OCI-LY1 (cell line): ENCODE measurements at regions not wholly inside any gene's neighbourhood (a gene's known extent, or its start where the extent isn't known, plus 50 kb on each side); places are given as distances from the start of the nearest gene placed in this dataset.

ENCODE experiments used
- H2AFZ ChIP-seq: fragments of 200-600 bp; sonication (generic), shearing (Covaris generic); 2 replicates; pipeline ENCODE4 v1.6.0; 2014; ENCODE audit warnings: antibody characterized with exemption, mild to moderate bottlenecking, low read length
- H3F3A ChIP-seq: fragments of 200-600 bp; sonication (generic), shearing (Covaris generic); 2 replicates; pipeline ENCODE4 v1.6.0; 2014; ENCODE audit warnings: mild to moderate bottlenecking, antibody characterized with exemption, low read length, moderate library complexity; ENCODE audit not compliant: insufficient read depth
- H3K27ac ChIP-seq: fragments of 200-600 bp; sonication (generic); 2 replicates; pipeline ENCODE4 v1.5.1; 2014; ENCODE audit warnings: low read length, mixed run types, mild to moderate bottlenecking, low read depth; ENCODE audit not compliant: poor library complexity, severe bottlenecking
- H3K27me3 ChIP-seq: fragments of 200-600 bp; sonication (generic); 2 replicates; pipeline ENCODE4 v1.6.0; 2014; ENCODE audit warnings: antibody characterized with exemption, mild to moderate bottlenecking, low read length, moderate library complexity; ENCODE audit not compliant: insufficient read depth
- H3K36me3 ChIP-seq: fragments of 200-600 bp; sonication (generic); 2 replicates; pipeline ENCODE4 v1.6.1; 2014; ENCODE audit warnings: mild to moderate bottlenecking, antibody characterized with exemption, low read length, moderate library complexity, mixed read lengths; ENCODE audit not compliant: insufficient read depth
- H3K4me1 ChIP-seq: fragments of 200-600 bp; sonication (generic); 2 replicates; pipeline ENCODE4 v1.5.1; 2014; ENCODE audit warnings: mild to moderate bottlenecking, low read length, moderate library complexity; ENCODE audit not compliant: insufficient read depth, severe bottlenecking
- H3K4me2 ChIP-seq: fragments of 200-600 bp; sonication (generic), shearing (Covaris generic); 2 replicates; pipeline ENCODE4 v1.6.1; 2014; ENCODE audit warnings: low read length
- H3K4me3 ChIP-seq: fragments of 200-600 bp; sonication (generic); 2 replicates; pipeline ENCODE4 v1.5.1; 2014; ENCODE audit warnings: low read length, low read depth, mild to moderate bottlenecking, mixed read lengths; ENCODE audit not compliant: poor library complexity, severe bottlenecking
- H3K79me2 ChIP-seq: fragments of 200-600 bp; shearing (Covaris generic); 2 replicates; pipeline ENCODE4 v1.6.1; 2016; ENCODE audit warnings: mixed run types, low read length, mixed read lengths; ENCODE audit not compliant: insufficient read depth
- H3K9ac ChIP-seq: fragments of 200-600 bp; sonication (generic), shearing (Covaris generic); 2 replicates; pipeline ENCODE4 v1.6.1; 2014; ENCODE audit warnings: mild to moderate bottlenecking, low read length, mixed read lengths
- H3K9me2 ChIP-seq: fragments of 200-600 bp; sonication (generic), shearing (Covaris generic); 2 replicates; pipeline ENCODE4 v1.6.1; 2014; ENCODE audit warnings: low read depth, mild to moderate bottlenecking, low read length, mixed read lengths
- H3K9me3 ChIP-seq: fragments of 200-600 bp; shearing (Covaris generic); 2 replicates; pipeline ENCODE4 v1.6.1; 2014; ENCODE audit warnings: low read length, mixed read lengths
- H4K20me1 ChIP-seq: fragments of 200-600 bp; sonication (generic), shearing (Covaris generic); 2 replicates; pipeline ENCODE4 v1.6.0; 2016; ENCODE audit warnings: mild to moderate bottlenecking, low read length; ENCODE audit not compliant: insufficient read depth
- CTCF ChIP-seq: fragments of 200-600 bp; sonication (generic), shearing (Covaris generic); IDR thresholded peaks from 2 replicates; pipeline ENCODE4 v1.5.1; 2017; ENCODE audit warnings: mild to moderate bottlenecking, antibody characterized with exemption, low read length, moderate library complexity, mixed read lengths
- EZH2 ChIP-seq: fragments of 200-600 bp; sonication (generic), shearing (Covaris generic); IDR thresholded peaks from 2 replicates; pipeline ENCODE4 v1.8.0; 2017; ENCODE audit warnings: borderline replicate concordance, mixed run types, mild to moderate bottlenecking, antibody characterized with exemption, low read length, moderate library complexity, mixed read lengths

- H3K27ac ChIP-seq, result no peak overlapping the region
- no peaks in the 10 kb centered on the region for H3K36me3 ChIP-seq
- no peaks in the 10 kb centered on the region for H4K20me1 ChIP-seq
- TF ChIP-seq CTCF, result no peak
- no peak for TF ChIP-seq EZH2
- no peaks in the 10 kb centered on the region for H3K9me2 ChIP-seq
- no peak overlapping the region for H3K4me3 ChIP-seq
- no peak overlapping the region for H3K9ac ChIP-seq
- H3K27me3 ChIP-seq, result no peaks in the 10 kb centered on the region
- no peaks in the 10 kb centered on the region for H3K4me1 ChIP-seq
- H3F3A ChIP-seq, result no peaks in the 10 kb centered on the region
- no peak overlapping the region for H3K4me2 ChIP-seq
- H2AFZ ChIP-seq, result no peak overlapping the region
- no peaks in the 10 kb centered on the region for H3K79me2 ChIP-seq
- H3K9me3 ChIP-seq, result no peaks in the 10 kb centered on the region
Observed at GRCh38 chr20:6689339-6689973, 78.0 kb upstream of the BMP2 start.

- no peak overlapping the region for H2AFZ ChIP-seq
- H3K79me2 ChIP-seq, result no peaks in the 10 kb centered on the region
- H3K9ac ChIP-seq, result no peak overlapping the region
- H3K27ac ChIP-seq, result no peak overlapping the region
- no peaks in the 10 kb centered on the region for H3K9me3 ChIP-seq
- no peaks in the 10 kb centered on the region for H3K4me1 ChIP-seq
- no peaks in the 10 kb centered on the region for H4K20me1 ChIP-seq
- H3K27me3 ChIP-seq, result no peaks in the 10 kb centered on the region
- TF ChIP-seq CTCF, result no peak
- TF ChIP-seq EZH2, result no peak
- no peaks in the 10 kb centered on the region for H3K36me3 ChIP-seq
- H3F3A ChIP-seq, result no peaks in the 10 kb centered on the region
- H3K9me2 ChIP-seq, result no peaks in the 10 kb centered on the region
- H3K4me2 ChIP-seq, result no peak overlapping the region
- H3K4me3 ChIP-seq, result no peak overlapping the region
Observed at GRCh38 chr20:6686171-6686570, 81.3 kb upstream of the BMP2 start.

GRCh38 chr20:6685626-6686025, 81.9 kb upstream of the BMP2 start:
- TF ChIP-seq CTCF, result no peak
- TF ChIP-seq EZH2, result no peak
- Histone ChIP-seq H3K9ac (no peak overlapping the region), H3K27ac (no peak overlapping the region), H4K20me1 (no peaks in the 10 kb centered on the region), H3K4me3 (no peak overlapping the region), H3F3A (no peaks in the 10 kb centered on the region), H3K36me3 (no peaks in the 10 kb centered on the region), H3K4me1 (no peaks in the 10 kb centered on the region), H3K4me2 (no peak overlapping the region), H3K27me3 (no peaks in the 10 kb centered on the region), H3K9me3 (no peaks in the 10 kb centered on the region), H3K79me2 (no peaks in the 10 kb centered on the region), H3K9me2 (no peaks in the 10 kb centered on the region), H2AFZ (no peak overlapping the region)
